PC-9 (cell line): ENCODE measurements at regions not wholly inside any gene's neighbourhood (a gene's known extent, or its start where the extent isn't known, plus 50 kb on each side); places are given as distances from the start of the nearest gene placed in this dataset.

Experiments
- CTCF ChIP-seq: fragments of 200-600 bp; sonication (generic); conservative IDR thresholded peaks from 2 replicates; pipeline ENCODE4 v1.6.1; 2017; ENCODE audit warnings: mixed run types, antibody characterized with exemption, mild to moderate bottlenecking, moderate library complexity
- EZH2 ChIP-seq: fragments of 200-600 bp; sonication (generic); IDR thresholded peaks from 2 replicates; pipeline ENCODE4 v1.8.0; 2017; ENCODE audit warnings: antibody characterized with exemption, low read depth

- TF ChIP-seq CTCF (no peak), EZH2 (no peak)
Measured at GRCh38 chr4:130559268-130559667, 1463.3 kb downstream of the C4orf33 start.
